ENCODE measurements at regions not wholly inside any gene's neighbourhood (a gene's known extent, or its start where the extent isn't known, plus 50 kb on each side); places are given as distances from the start of the nearest gene placed in this dataset.

GRCh38 chr10:90148116-90148855, 446.9 kb downstream of the KIF20B start:
- Histone ChIP-seq H3K36me3 (ENCODE audit: control insufficient read depth, insufficient read depth, low read length) (no peaks in the 10 kb centered on the region), H3K9me3 (ENCODE audit: control insufficient read depth, low read length) (no peaks in the 10 kb centered on the region), H3K27ac (ENCODE audit: low read depth, low read length, severe bottlenecking) (no peak overlapping the region), H3K4me3 (ENCODE audit: extremely low read depth, insufficient read depth, low read length, poor library complexity, severe bottlenecking) (no peak overlapping the region), H3K4me1 (ENCODE audit: control insufficient read depth, insufficient read depth, low read length, poor library complexity, severe bottlenecking) (no peaks in the 10 kb centered on the region)
- 84 to 100% methylated on average over 3 of the region's 6 CpGs for WGBS, 2 experiments (ENCODE audit: insufficient coverage in 2 of 2)

GRCh38 chr10:90149563-90149962, 448.2 kb downstream of the KIF20B start:
- WGBS, 2 experiments (ENCODE audit: insufficient coverage in 2 of 2): no CpG with 5 or more reads among the region's 1 CpG
- H3K27ac ChIP-seq (ENCODE audit: low read depth, low read length, severe bottlenecking): no peak overlapping the region

GRCh38 chr10:90162271-90162853, 461.0 kb downstream of the KIF20B start:
- no peaks in the 10 kb centered on the region for H3K9me3 ChIP-seq (ENCODE audit: control insufficient read depth, low read length)
- H3K4me3 ChIP-seq (ENCODE audit: extremely low read depth, insufficient read depth, low read length, poor library complexity, severe bottlenecking): no peak overlapping the region
- H3K4me1 ChIP-seq (ENCODE audit: control insufficient read depth, insufficient read depth, low read length, poor library complexity, severe bottlenecking): no peaks in the 10 kb centered on the region
- no CpG with 5 or more reads among the region's 2 CpGs for WGBS, 2 experiments (ENCODE audit: insufficient coverage in 2 of 2)
- no peak overlapping the region for H3K27ac ChIP-seq (ENCODE audit: low read depth, low read length, severe bottlenecking)
- H3K36me3 ChIP-seq (ENCODE audit: control insufficient read depth, insufficient read depth, low read length): no peaks in the 10 kb centered on the region

More at GRCh38 chr10:90149563-90149962, 448.2 kb downstream of the KIF20B start:
- Histone ChIP-seq H3K4me3 (ENCODE audit: extremely low read depth, insufficient read depth, low read length, poor library complexity, severe bottlenecking) (no peak overlapping the region), H3K4me1 (ENCODE audit: control insufficient read depth, insufficient read depth, low read length, poor library complexity, severe bottlenecking) (no peaks in the 10 kb centered on the region), H3K36me3 (ENCODE audit: control insufficient read depth, insufficient read depth, low read length) (no peaks in the 10 kb centered on the region), H3K9me3 (ENCODE audit: control insufficient read depth, low read length) (no peaks in the 10 kb centered on the region)

GRCh38 chr10:90167174-90168064, 466.0 kb downstream of the KIF20B start:
- H3K36me3 ChIP-seq (ENCODE audit: control insufficient read depth, insufficient read depth, low read length): no peaks in the 10 kb centered on the region
- H3K27ac ChIP-seq (ENCODE audit: low read depth, low read length, severe bottlenecking): no peak overlapping the region
- H3K4me3 ChIP-seq (ENCODE audit: extremely low read depth, insufficient read depth, low read length, poor library complexity, severe bottlenecking): no peak overlapping the region
- no CpG with 5 or more reads among the region's 1 CpG for WGBS, 2 experiments (ENCODE audit: insufficient coverage in 2 of 2)
- H3K4me1 ChIP-seq (ENCODE audit: control insufficient read depth, insufficient read depth, low read length, poor library complexity, severe bottlenecking): no peaks in the 10 kb centered on the region
- H3K9me3 ChIP-seq (ENCODE audit: control insufficient read depth, low read length): no peaks in the 10 kb centered on the region

- H3K27ac ChIP-seq (ENCODE audit: low read depth, low read length, severe bottlenecking): no peak overlapping the region
- H3K9me3 ChIP-seq (ENCODE audit: control insufficient read depth, low read length): no peaks in the 10 kb centered on the region
- no peaks in the 10 kb centered on the region for H3K36me3 ChIP-seq (ENCODE audit: control insufficient read depth, insufficient read depth, low read length)
- 80 to 100% methylated on average over 1 to 2 of the region's 7 CpGs for WGBS, 2 experiments (ENCODE audit: insufficient coverage in 2 of 2)
- H3K4me3 ChIP-seq (ENCODE audit: extremely low read depth, insufficient read depth, low read length, poor library complexity, severe bottlenecking): no peak overlapping the region
- no peaks in the 10 kb centered on the region for H3K4me1 ChIP-seq (ENCODE audit: control insufficient read depth, insufficient read depth, low read length, poor library complexity, severe bottlenecking)
These were observed 466.9 kb downstream of the KIF20B start for GRCh38 chr10:90168244-90168643.

- H3K27ac ChIP-seq (ENCODE audit: low read depth, low read length, severe bottlenecking): no peak overlapping the region
- no peaks in the 10 kb centered on the region for H3K4me1 ChIP-seq (ENCODE audit: control insufficient read depth, insufficient read depth, low read length, poor library complexity, severe bottlenecking)
- WGBS, 2 experiments (ENCODE audit: insufficient coverage in 2 of 2): 80 to 83% methylated on average over 1 of the region's 2 CpGs
These were observed 469.8 kb downstream of the KIF20B start for GRCh38 chr10:90171014-90171722.

GRCh38 chr10:90174531-90174930, 473.1 kb downstream of the KIF20B start:
- Histone ChIP-seq H3K4me3 (ENCODE audit: extremely low read depth, insufficient read depth, low read length, poor library complexity, severe bottlenecking) (no peak overlapping the region), H3K36me3 (ENCODE audit: control insufficient read depth, insufficient read depth, low read length) (no peaks in the 10 kb centered on the region), H3K27ac (ENCODE audit: low read depth, low read length, severe bottlenecking) (no peak overlapping the region), H3K9me3 (ENCODE audit: control insufficient read depth, low read length) (peaks cover 3% of the 10 kb centered on the region), H3K4me1 (ENCODE audit: control insufficient read depth, insufficient read depth, low read length, poor library complexity, severe bottlenecking) (no peaks in the 10 kb centered on the region)
- WGBS, 2 experiments (ENCODE audit: insufficient coverage in 2 of 2): 88 to 100% methylated on average over 1 of the region's 3 CpGs

More at GRCh38 chr10:90171014-90171722, 469.8 kb downstream of the KIF20B start:
- Histone ChIP-seq H3K9me3 (ENCODE audit: control insufficient read depth, low read length) (peaks cover 3% of the 10 kb centered on the region), H3K4me3 (ENCODE audit: extremely low read depth, insufficient read depth, low read length, poor library complexity, severe bottlenecking) (no peak overlapping the region), H3K36me3 (ENCODE audit: control insufficient read depth, insufficient read depth, low read length) (no peaks in the 10 kb centered on the region)

GRCh38 chr10:90175161-90175681, 473.8 kb downstream of the KIF20B start:
- Histone ChIP-seq H3K4me1 (ENCODE audit: control insufficient read depth, insufficient read depth, low read length, poor library complexity, severe bottlenecking) (no peaks in the 10 kb centered on the region), H3K36me3 (ENCODE audit: control insufficient read depth, insufficient read depth, low read length) (no peaks in the 10 kb centered on the region), H3K4me3 (ENCODE audit: extremely low read depth, insufficient read depth, low read length, poor library complexity, severe bottlenecking) (no peak overlapping the region), H3K27ac (ENCODE audit: low read depth, low read length, severe bottlenecking) (no peak overlapping the region), H3K9me3 (ENCODE audit: control insufficient read depth, low read length) (peaks cover 3% of the 10 kb centered on the region)
- WGBS, 2 experiments (ENCODE audit: insufficient coverage in 2 of 2): 93 to 96% methylated on average over 7 of the region's 7 CpGs

- H3K9me3 ChIP-seq (ENCODE audit: control insufficient read depth, low read length): no peaks in the 10 kb centered on the region
- H3K27ac ChIP-seq (ENCODE audit: low read depth, low read length, severe bottlenecking): peak overlapping the region; percentile 75
- no peaks in the 10 kb centered on the region for H3K4me1 ChIP-seq (ENCODE audit: control insufficient read depth, insufficient read depth, low read length, poor library complexity, severe bottlenecking)
- H3K4me3 ChIP-seq (ENCODE audit: extremely low read depth, insufficient read depth, low read length, poor library complexity, severe bottlenecking): no peak overlapping the region
- H3K36me3 ChIP-seq (ENCODE audit: control insufficient read depth, insufficient read depth, low read length): no peaks in the 10 kb centered on the region
- WGBS, 2 experiments (ENCODE audit: insufficient coverage in 2 of 2): 91 to 94% methylated on average over 3 to 5 of the region's 5 CpGs
These were observed 478.5 kb downstream of the KIF20B start for GRCh38 chr10:90179696-90180407.

Measured in mesodermal cell (in vitro differentiated cells).